Stimulated activated CD8-positive, alpha-beta memory T cell treated with anti-CD3 and anti-CD28 coated beads, Interleukin-2, amount 100 ng/mL, for 1 hour (primary cell): ENCODE measurements at regions not wholly inside any gene's neighbourhood (a gene's known extent, or its start where the extent isn't known, plus 50 kb on each side); places are given as distances from the start of the nearest gene placed in this dataset.
"Not testable (repeated sequence)": the region's sequence is repeated elsewhere in the genome, so short reads cannot be mapped to it uniquely, and the experiment has no call there.

Experiments
- DNase-seq, 2 donors: peaks; one replicate each; pipeline ENCODE4 v3.0.0-alpha.2; 2020; ENCODE audit warnings: low read depth in 2 of 2

- not testable (repeated sequence) for DNase-seq
Observed at GRCh38 chr4:49323573-49323940, 337.5 kb downstream of the CWH43 start.
